Naive thymus-derived CD8-positive, alpha-beta T cell (primary cell): ENCODE measurements at regions not wholly inside any gene's neighbourhood (a gene's known extent, or its start where the extent isn't known, plus 50 kb on each side); places are given as distances from the start of the nearest gene placed in this dataset.
"Not testable (repeated sequence)": the region's sequence is repeated elsewhere in the genome, so short reads cannot be mapped to it uniquely, and the experiment has no call there.

Source experiments
- ATAC-seq, 2 donors: fragments of 150-1000 bp; cut with Tn5 transposase in 1 of 2; sonication (Bioruptor Pico), chemical (Tn5 transposase) in 1 of 2; 1 replicate in 1 of 2; 2 replicates in 1 of 2; pipeline ENCODE4 v1.10.0; 2021; ENCODE audit warnings: mild to moderate bottlenecking in 2 of 2, moderate library complexity in 2 of 2
- POLR2A ChIA-PET: fragments of 350-600 bp; sonication (Branson Sonifier 250); formaldehyde crosslinking; loops from one replicate; lab custom pipeline; 2021; ENCODE audit warnings: antibody characterized with exemption; lab: Charles Lee
- DNase-seq, 10 donors: peaks; one replicate each; pipeline versions ENCODE4 v3.0.0 to v3.0.0-alpha.2; 2020 to 2022
- H3K27ac Mint-ChIP-seq, 10 donors: one replicate each; pipeline ENCODE4 v1.8.0; 2020 to 2022; ENCODE audit warnings: mild to moderate bottlenecking in 10 of 10, mixed read lengths in 10 of 10, moderate library complexity in 4 of 10, inconsistent platforms in 1 of 10
- H3K27me3 Mint-ChIP-seq, 5 donors: one replicate each; pipeline ENCODE4 v1.8.0; 2021 to 2022; ENCODE audit warnings: mixed read lengths in 5 of 5
- H3K36me3 Mint-ChIP-seq, 3 donors: one replicate each; pipeline ENCODE4 v1.8.0; 2020 to 2022; ENCODE audit warnings: mixed read lengths in 3 of 3, mild to moderate bottlenecking in 2 of 3, inconsistent platforms in 1 of 3
- H3K4me1 Mint-ChIP-seq, 4 donors: one replicate each; pipeline ENCODE4 v1.8.0; 2021 to 2022; ENCODE audit warnings: mixed read lengths in 4 of 4
- H3K4me3 Mint-ChIP-seq, 10 donors: one replicate each; pipeline ENCODE4 v1.8.0; 2020 to 2022; ENCODE audit warnings: mild to moderate bottlenecking in 10 of 10, mixed read lengths in 10 of 10, moderate library complexity in 6 of 10, inconsistent platforms in 1 of 10
- H3K9me3 Mint-ChIP-seq, 9 donors: one replicate each; pipeline ENCODE4 v1.8.0; 2020 to 2022; ENCODE audit warnings: mixed read lengths in 9 of 9, mild to moderate bottlenecking in 3 of 9, inconsistent platforms in 1 of 9, moderate library complexity in 1 of 9

DNA sequence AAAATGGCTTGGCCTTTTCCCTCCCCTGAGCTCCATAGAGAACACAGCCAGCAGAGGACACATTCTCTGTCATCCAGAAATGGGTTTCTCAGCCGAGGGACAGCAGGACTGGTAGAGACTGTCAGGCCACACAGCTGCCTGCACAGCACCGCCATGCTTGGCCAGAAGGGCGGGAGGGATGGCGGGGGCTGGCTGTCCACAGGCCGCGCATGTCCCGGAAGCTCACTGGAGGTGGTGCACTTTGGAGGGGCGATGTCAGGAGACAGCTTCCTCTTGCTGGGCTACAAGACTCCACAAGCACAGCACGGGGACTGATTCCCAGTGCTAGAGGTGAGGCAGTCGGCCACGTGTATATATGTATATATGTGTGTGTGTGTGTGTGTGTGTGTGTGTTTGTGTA lies 125.3 kb downstream of the GOLGA6L4 start:
- DNase-seq, ATAC-seq, H3K36me3 Mint-ChIP-seq, H3K27me3 Mint-ChIP-seq, H3K27ac Mint-ChIP-seq, H3K4me3 Mint-ChIP-seq, H3K9me3 Mint-ChIP-seq, H3K4me1 Mint-ChIP-seq, POLR2A ChIA-PET: not testable (repeated sequence)

DNA sequence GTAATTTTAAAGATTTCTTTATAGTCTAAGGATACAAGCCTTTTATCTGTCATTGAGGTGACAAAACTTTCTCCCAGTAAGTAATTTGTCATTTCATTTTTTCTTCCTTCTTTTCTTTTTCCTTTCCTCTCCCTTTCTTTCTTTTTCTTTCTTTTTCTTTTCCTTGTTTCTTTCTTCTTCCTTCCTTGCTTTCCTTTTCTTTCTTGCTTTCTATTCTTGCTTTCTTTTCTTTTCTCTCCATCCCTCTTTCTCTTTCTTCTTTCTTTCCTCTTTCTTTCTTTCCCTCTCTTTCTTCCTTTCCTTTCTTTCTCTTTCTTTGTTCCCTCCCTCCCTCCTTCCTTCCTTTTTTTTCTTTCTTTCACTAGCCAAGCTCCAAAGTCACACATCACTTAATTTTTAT lies 148.8 kb downstream of the GOLGA6L4 start:
- DNase-seq, H3K36me3 Mint-ChIP-seq, H3K4me1 Mint-ChIP-seq, H3K27ac Mint-ChIP-seq, POLR2A ChIA-PET, H3K4me3 Mint-ChIP-seq, ATAC-seq, H3K9me3 Mint-ChIP-seq: not testable (repeated sequence)
- peaks cover 9 to 28% (median 13%) of the 10 kb centered on the region in 5 donors for H3K27me3 Mint-ChIP-seq

DNA sequence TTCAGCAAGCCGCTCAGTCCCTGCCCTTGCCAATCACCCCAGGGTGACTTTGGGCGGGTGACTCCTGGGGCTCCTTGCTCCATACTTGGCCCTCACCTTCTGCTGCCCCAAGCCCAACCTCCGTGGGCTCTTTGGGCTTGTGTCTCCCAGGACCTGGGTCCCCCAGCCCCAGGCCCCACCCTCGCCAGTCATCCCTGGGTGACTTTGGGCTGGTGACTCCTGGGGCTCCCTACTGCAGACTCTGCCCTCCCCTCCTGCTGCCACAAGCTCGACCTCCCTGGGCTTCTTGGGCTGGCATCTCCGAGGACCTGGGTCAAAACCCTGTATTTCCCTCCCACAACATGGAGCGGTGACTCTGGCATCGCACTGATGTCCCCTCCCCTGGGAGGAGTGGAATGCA lies 151.5 kb downstream of the GOLGA6L4 start:
- H3K36me3 Mint-ChIP-seq: no peaks in the 10 kb centered on the region
- peaks cover 0 to 8% (median 0%) of the 10 kb centered on the region in 9 donors for H3K9me3 Mint-ChIP-seq
- H3K27me3 Mint-ChIP-seq: peaks cover 12 to 55% (median 28%) of the 10 kb centered on the region in 5 donors
- no peaks in the 10 kb centered on the region for H3K4me1 Mint-ChIP-seq
- ATAC-seq (no peak), DNase-seq (no peak)
- POLR2A ChIA-PET: no interaction called here
- H3K4me3 Mint-ChIP-seq: no peak overlapping the region
- peak overlapping the region in 1 of 10 donors; percentile 29 for H3K27ac Mint-ChIP-seq

DNA sequence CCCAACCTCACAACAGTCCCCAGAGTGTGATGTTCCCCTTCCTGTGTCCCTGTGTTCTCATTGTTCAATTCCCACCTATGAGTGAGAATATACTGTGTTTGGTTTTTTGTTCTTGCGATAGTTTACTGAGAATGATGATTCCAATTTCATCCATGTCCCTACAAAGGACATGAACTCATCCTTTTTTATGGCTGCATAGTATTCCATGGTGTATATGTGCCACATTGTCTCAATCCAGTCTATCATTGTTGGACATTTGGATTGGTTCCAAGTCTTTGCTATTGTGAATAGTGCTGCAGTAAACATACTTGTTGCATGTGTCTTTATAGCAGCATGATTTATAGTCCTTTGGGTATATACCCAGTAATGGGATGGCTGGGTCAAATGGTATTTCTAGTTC lies 152.6 kb downstream of the GOLGA6L4 start:
- H3K4me1 Mint-ChIP-seq, H3K36me3 Mint-ChIP-seq, H3K27ac Mint-ChIP-seq, H3K4me3 Mint-ChIP-seq, POLR2A ChIA-PET, H3K9me3 Mint-ChIP-seq, DNase-seq, ATAC-seq: not testable (repeated sequence)
- peaks cover 12 to 63% (median 28%) of the 10 kb centered on the region in 5 donors for H3K27me3 Mint-ChIP-seq

DNA sequence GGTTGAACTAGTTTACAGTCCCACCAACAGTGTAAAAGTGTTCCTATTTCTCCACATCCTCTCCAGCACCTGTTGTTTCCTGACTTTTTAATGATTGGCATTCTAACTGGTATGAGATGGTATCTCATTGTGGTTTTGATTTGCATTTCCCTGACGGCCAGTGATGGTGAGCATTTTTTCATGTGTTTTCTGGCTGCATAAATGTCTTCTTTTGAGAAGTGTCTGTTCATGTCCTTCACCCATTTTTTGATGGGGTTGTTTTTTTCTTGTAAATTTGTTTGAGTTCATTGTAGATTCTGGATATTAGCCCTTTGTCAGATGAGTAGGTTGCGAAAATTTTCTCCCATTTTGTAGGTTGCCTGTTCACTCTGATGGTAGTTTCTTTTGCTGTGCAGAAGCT lies 153.1 kb downstream of the GOLGA6L4 start:
- Mint-ChIP-seq H3K27me3 (peaks cover 12 to 66% (median 28%) of the 10 kb centered on the region in 5 donors), H3K27ac (peak overlapping the region in 1 of 10 donors; percentile 51)
- ATAC-seq, H3K4me3 Mint-ChIP-seq, H3K36me3 Mint-ChIP-seq, DNase-seq, H3K4me1 Mint-ChIP-seq, H3K9me3 Mint-ChIP-seq, POLR2A ChIA-PET: not testable (repeated sequence)

DNA sequence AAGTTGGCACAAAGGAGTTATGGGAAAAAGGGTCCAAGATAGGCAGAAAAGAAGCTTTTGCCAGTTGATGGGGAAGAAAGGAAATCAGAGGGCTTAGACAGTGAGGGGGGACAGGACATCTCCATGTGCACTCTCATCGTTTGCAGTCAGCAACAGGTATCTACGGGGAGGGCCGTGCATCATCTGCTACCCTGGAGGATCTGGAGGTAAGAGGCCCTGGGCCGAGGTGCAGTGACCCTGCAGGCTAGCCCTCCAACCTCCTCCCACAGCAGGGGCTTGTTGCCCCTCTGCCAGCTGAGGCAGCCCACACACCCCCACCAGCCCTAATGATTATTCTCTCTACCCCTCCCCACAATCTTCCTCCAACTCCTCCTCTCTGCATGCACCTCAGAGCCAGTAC lies 154.8 kb downstream of the GOLGA6L4 start:
- H3K36me3 Mint-ChIP-seq, POLR2A ChIA-PET, H3K4me1 Mint-ChIP-seq, ATAC-seq, H3K9me3 Mint-ChIP-seq, H3K4me3 Mint-ChIP-seq: not testable (repeated sequence)
- Mint-ChIP-seq H3K27me3 (peaks cover 12 to 73% (median 23%) of the 10 kb centered on the region in 5 donors), H3K27ac (peak overlapping the region in 1 of 10 donors; percentile 75)
- DNase-seq: peak in 1 of 10 donors; percentile 21

DNA sequence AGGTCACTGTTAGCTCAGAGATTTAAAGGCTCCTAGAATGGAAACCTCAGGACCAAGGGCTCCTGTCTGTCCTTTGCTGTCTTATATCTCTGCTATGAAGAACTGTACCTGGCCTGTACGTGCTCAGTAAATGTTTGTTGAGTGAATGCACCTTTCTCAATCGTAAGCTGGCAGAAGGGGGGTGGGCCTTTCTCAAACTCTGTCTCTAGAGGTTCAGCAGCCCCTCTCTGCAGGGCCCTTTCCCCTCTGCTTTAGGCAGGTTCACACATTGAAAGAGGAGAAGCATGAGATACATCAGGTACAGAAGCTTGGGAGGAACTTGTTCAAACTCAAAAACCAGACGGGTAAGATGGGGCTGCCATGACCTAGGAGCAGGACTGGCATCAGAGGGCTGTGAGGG lies 155.6 kb downstream of the GOLGA6L4 start:
- ATAC-seq (no peak), DNase-seq (no peak)
- peaks cover 12 to 80% (median 23%) of the 10 kb centered on the region in 5 donors for H3K27me3 Mint-ChIP-seq
- H3K4me3 Mint-ChIP-seq: no peak overlapping the region
- H3K27ac Mint-ChIP-seq: no peak overlapping the region
- H3K9me3 Mint-ChIP-seq: peaks cover 0 to 6% (median 0%) of the 10 kb centered on the region in 9 donors
- H3K36me3 Mint-ChIP-seq: no peaks in the 10 kb centered on the region
- POLR2A ChIA-PET: no interaction called here
- H3K4me1 Mint-ChIP-seq: no peaks in the 10 kb centered on the region

DNA sequence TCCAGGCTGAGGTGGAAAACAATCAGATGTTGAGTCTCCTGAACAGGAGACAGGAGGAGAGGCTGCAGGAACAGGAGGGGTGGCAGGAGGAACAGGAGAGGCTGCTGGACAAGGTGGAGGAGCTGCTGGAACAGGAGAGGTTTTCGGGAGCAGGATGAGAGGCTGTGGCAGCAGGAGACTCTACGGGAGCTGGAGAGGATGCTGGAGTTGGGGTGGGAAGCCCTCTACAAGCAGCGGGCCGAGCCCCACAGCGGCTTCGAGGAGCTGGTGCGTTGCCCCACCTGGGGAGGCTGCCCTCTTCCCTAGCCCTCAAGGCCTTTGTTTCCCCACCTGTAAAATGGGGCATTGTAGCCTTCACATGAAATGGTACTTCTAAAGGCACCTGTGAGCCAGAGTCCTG lies 156.4 kb downstream of the GOLGA6L4 start:
- H3K4me1 Mint-ChIP-seq, DNase-seq, H3K4me3 Mint-ChIP-seq, H3K9me3 Mint-ChIP-seq, ATAC-seq, POLR2A ChIA-PET, H3K27ac Mint-ChIP-seq, H3K36me3 Mint-ChIP-seq: not testable (repeated sequence)
- peaks cover 12 to 76% (median 20%) of the 10 kb centered on the region in 5 donors for H3K27me3 Mint-ChIP-seq

DNA sequence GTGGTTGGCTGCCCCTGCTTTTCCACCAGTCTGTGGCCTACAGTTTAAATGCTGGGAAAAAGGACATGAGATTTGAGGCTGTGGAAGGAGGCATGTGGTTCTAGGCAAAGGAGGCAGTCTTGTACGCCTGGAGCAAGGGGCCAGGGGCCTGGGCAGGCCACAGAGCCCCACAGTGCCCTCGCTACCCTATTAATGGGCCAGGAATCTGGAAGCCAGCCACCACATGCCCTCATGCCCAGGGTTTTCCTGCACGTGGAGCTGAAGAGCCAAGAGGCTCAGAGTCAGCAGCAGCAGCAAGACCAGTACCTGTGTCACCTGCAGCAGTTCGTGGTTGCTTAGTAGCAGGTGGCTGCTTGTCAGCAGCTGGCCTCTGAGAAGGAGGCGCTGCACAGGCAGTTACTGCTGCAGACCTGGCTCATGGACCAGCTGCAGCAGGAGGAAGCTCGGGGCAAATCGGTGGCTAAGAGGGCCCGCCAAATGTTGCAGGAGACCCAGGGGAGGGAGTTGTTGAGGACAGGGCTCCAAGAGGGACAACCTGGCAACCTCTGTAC lies 157.9 kb downstream of the GOLGA6L4 start:
- H3K9me3 Mint-ChIP-seq, POLR2A ChIA-PET, H3K27ac Mint-ChIP-seq, ATAC-seq, H3K4me1 Mint-ChIP-seq, H3K4me3 Mint-ChIP-seq, H3K36me3 Mint-ChIP-seq: not testable (repeated sequence)
- DNase-seq: peak in 1 of 10 donors; percentile 30
- peaks cover 10 to 77% (median 16%) of the 10 kb centered on the region in 5 donors for H3K27me3 Mint-ChIP-seq

DNA sequence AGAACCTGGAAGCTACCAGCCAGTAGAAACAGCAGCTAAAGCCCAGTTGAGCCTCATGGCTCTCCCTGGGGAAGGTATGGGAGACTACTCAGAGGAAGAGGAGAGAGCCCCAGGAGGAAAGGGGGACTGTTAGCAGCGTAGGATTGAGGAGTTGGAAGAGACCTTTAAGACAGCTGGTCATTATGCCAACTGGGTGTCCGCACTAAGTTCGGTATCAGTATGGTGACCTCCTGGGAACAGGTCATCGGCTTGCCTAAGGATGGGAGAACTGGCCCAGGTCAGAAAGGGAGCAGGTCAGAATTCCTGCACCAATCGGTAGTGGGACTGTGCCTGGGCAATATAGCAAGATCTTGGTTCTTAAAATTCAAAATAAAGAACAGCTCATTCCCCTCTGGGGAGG lies 158.4 kb downstream of the GOLGA6L4 start:
- H3K27ac Mint-ChIP-seq, H3K36me3 Mint-ChIP-seq, H3K4me3 Mint-ChIP-seq, H3K9me3 Mint-ChIP-seq, ATAC-seq, POLR2A ChIA-PET, H3K4me1 Mint-ChIP-seq: not testable (repeated sequence)
- H3K27me3 Mint-ChIP-seq: peaks cover 8 to 72% (median 16%) of the 10 kb centered on the region in 5 donors
- peak in 1 of 10 donors; percentile 18 for DNase-seq

DNA sequence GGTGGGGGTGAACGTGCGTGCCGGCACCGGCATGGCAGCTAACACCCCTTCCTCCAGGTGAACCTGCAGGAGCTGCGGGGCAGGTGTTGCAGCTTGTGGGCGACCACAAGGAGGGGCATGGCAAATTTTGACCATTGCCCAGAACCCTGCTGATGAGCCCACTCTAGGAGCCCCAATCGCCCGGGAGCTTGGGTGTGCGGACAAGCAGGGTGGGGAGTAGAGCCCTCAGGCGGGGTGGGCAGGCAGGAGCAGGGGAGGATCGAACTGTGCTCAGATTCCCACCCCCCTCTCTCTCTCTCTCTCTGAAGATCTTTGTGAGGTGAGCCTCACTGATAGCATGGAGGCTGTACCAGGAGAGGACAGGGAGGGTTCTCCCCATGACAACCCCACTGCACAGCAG lies 159.8 kb downstream of the GOLGA6L4 start:
- H3K4me3 Mint-ChIP-seq, H3K4me1 Mint-ChIP-seq, DNase-seq, H3K27ac Mint-ChIP-seq, ATAC-seq, H3K36me3 Mint-ChIP-seq, POLR2A ChIA-PET, H3K9me3 Mint-ChIP-seq: not testable (repeated sequence)
- peaks cover 3 to 58% (median 16%) of the 10 kb centered on the region in 5 donors for H3K27me3 Mint-ChIP-seq

DNA sequence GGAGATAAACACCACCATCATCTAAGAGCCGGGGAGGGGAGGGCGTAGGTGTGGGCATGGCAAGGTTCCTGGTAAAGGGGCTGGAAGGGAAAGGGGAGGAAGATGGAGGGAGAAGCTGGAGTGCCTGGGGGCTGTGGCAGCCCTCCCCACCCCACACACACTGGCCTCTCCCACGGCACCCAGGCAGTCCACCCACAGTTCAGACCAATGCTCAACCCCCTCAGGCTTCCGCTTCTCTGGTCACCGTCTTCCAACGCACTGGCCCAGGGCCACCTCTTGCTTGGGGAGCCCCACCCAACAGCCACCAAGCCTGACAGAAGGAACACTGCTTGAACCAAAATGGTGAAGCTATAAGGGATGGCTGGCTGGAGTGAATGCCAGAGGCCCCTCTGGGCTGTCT lies 160.3 kb downstream of the GOLGA6L4 start:
- DNase-seq: peak in 1 of 10 donors; percentile 46
- H3K9me3 Mint-ChIP-seq, POLR2A ChIA-PET, H3K27ac Mint-ChIP-seq, ATAC-seq, H3K36me3 Mint-ChIP-seq, H3K4me1 Mint-ChIP-seq, H3K4me3 Mint-ChIP-seq: not testable (repeated sequence)
- peaks cover 3 to 53% (median 11%) of the 10 kb centered on the region in 5 donors for H3K27me3 Mint-ChIP-seq

DNA sequence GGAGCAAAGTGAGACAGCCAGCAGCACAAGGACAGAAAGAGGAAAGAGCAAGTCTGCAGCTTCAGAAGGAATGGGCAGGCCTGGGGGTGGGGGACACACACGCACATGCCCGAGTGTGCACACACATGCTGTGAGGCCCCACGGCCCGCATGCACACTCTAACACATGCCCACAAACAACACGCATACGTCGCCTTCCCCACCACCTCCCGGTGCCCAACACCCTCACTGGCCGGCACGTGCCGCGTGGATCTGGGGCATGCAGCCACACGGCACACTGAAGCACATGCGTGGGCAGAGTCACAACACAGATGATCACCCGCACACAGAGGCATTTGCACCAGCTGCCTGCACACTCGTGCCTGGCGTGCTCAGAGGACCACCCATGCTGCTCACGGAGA lies 161.5 kb downstream of the GOLGA6L4 start:
- H3K9me3 Mint-ChIP-seq, H3K4me3 Mint-ChIP-seq, H3K27ac Mint-ChIP-seq, ATAC-seq, POLR2A ChIA-PET, H3K4me1 Mint-ChIP-seq, H3K36me3 Mint-ChIP-seq: not testable (repeated sequence)
- H3K27me3 Mint-ChIP-seq: peaks cover 0 to 41% (median 3%) of the 10 kb centered on the region in 5 donors
- DNase-seq: peak in 1 of 10 donors; percentile 24

DNA sequence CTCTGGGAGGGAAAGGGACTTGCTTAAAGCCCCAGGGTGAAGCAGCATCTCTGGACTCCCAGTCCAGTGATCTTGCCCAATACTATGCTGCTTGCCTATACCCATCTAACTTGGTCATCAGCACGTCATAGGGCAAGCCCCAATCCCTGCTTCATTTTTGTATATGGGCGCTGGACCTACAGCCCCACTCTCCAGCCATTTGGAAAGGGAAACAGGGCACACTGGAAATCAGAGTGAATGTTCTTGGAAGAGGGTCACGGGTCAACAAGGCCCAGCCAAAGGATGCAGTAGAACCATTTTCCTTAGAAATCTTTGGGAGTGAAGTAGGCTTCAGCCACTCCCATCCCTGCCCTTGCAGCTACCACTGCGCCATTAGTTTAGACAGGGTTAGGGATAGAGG lies 162.5 kb downstream of the GOLGA6L4 start:
- DNase-seq, ATAC-seq, H3K27ac Mint-ChIP-seq, H3K36me3 Mint-ChIP-seq, H3K9me3 Mint-ChIP-seq, H3K4me1 Mint-ChIP-seq, H3K4me3 Mint-ChIP-seq, POLR2A ChIA-PET: not testable (repeated sequence)
- peaks cover 0 to 32% (median 3%) of the 10 kb centered on the region in 5 donors for H3K27me3 Mint-ChIP-seq
